OCI-LY7 (cell line): ENCODE measurements at regions not wholly inside any gene's neighbourhood (a gene's known extent, or its start where the extent isn't known, plus 50 kb on each side); places are given as distances from the start of the nearest gene placed in this dataset.

Experiments used
- BruUV-seq: library from RNA; stranded (reverse); fragments of 400-500 nt; replicated peaks from 2 replicates; lab custom pipeline; 2021; lab: Mats Ljungman, UMichigan
- CTCF ChIA-PET: fragments of 300-600 bp; sonication (Branson Sonifier 250); formaldehyde crosslinking; loops from one replicate; lab custom pipeline; 2022; ENCODE audit warnings: antibody characterized with exemption; ENCODE audit not compliant: unreplicated experiment; lab: Charles Lee
- POLR2A ChIA-PET: fragments of 300-600 bp; sonication (Branson Sonifier 250); formaldehyde crosslinking; loops from one replicate; lab custom pipeline; 2022; ENCODE audit warnings: antibody characterized with exemption; lab: Charles Lee
- DNase-seq: peaks from one replicate; pipeline ENCODE4 v3.0.0-alpha.2; 2015; ENCODE audit warnings: low spot score
- H2AFZ ChIP-seq: fragments of 200-600 bp; sonication (generic), shearing (Covaris generic); 2 replicates; pipeline ENCODE4 v1.6.1; 2014; ENCODE audit warnings: mild to moderate bottlenecking, antibody characterized with exemption, low read length, moderate library complexity
- H3K27ac ChIP-seq: fragments of 200-600 bp; sonication (generic); 2 replicates; pipeline ENCODE4 v1.5.1; 2014; ENCODE audit warnings: mixed run types, low read depth, mild to moderate bottlenecking, moderate library complexity, low read length, inconsistent platforms; ENCODE audit not compliant: poor library complexity, severe bottlenecking
- H3K36me3 ChIP-seq: fragments of 200-600 bp; sonication (generic); 2 replicates; pipeline ENCODE4 v1.6.1; 2014; ENCODE audit warnings: mild to moderate bottlenecking, antibody characterized with exemption, low read length, moderate library complexity, mixed read lengths; ENCODE audit not compliant: insufficient read depth
- H3K4me1 ChIP-seq: fragments of 200-600 bp; sonication (generic); 2 replicates; pipeline ENCODE4 v1.5.1; 2014; ENCODE audit warnings: mild to moderate bottlenecking, low read length; ENCODE audit not compliant: insufficient read depth, poor library complexity, severe bottlenecking
- H3K4me2 ChIP-seq: fragments of 200-600 bp; sonication (generic); 2 replicates; pipeline ENCODE4 v1.6.1; 2014; ENCODE audit warnings: mild to moderate bottlenecking, low read length
- H3K4me3 ChIP-seq: fragments of 200-600 bp; sonication (generic); 2 replicates; pipeline ENCODE4 v1.5.1; 2014; ENCODE audit warnings: mild to moderate bottlenecking, low read depth, low read length; ENCODE audit not compliant: poor library complexity, severe bottlenecking
- H3K79me2 ChIP-seq: fragments of 200-600 bp; sonication (generic); 2 replicates; pipeline ENCODE4 v1.6.1; 2016; ENCODE audit warnings: low read depth, mild to moderate bottlenecking, low read length, moderate library complexity, mixed read lengths; ENCODE audit not compliant: insufficient read depth
- H3K9me2 ChIP-seq: fragments of 200-600 bp; sonication (generic); 2 replicates; pipeline ENCODE4 v1.6.1; 2016; ENCODE audit warnings: mild to moderate bottlenecking, low read length, mixed read lengths; ENCODE audit not compliant: insufficient read depth
- H3K9me3 ChIP-seq: fragments of 200-600 bp; sonication (generic); 2 replicates; pipeline ENCODE4 v1.6.1; 2014; ENCODE audit warnings: mild to moderate bottlenecking, mixed run types, low read length, mixed read lengths
- H4K20me1 ChIP-seq: fragments of 200-600 bp; sonication (generic); 2 replicates; pipeline ENCODE4 v1.6.1; 2014; ENCODE audit warnings: mild to moderate bottlenecking, antibody characterized with exemption, low read length, moderate library complexity, mixed read lengths; ENCODE audit not compliant: insufficient read depth
- CTCF ChIP-seq: fragments of 200-600 bp; sonication (generic); conservative IDR thresholded peaks from 2 replicates; pipeline ENCODE4 v1.5.1; 2014; ENCODE audit warnings: mild to moderate bottlenecking, antibody characterized with exemption, low read length, moderate library complexity, mixed read lengths
- EZH2phosphoT487 ChIP-seq: fragments of 200-600 bp; sonication (generic); IDR thresholded peaks from 2 replicates; pipeline ENCODE4 v1.6.1; 2018; ENCODE audit warnings: low read depth, borderline replicate concordance, mild to moderate bottlenecking, mixed run types, antibody characterized with exemption, low read length, moderate library complexity, mixed read lengths
- intact Hi-C: fragments of 100-400 bp; cut with micrococcal nuclease; formaldehyde crosslinking; loops from one replicate; pipeline ENCODE4 v1.10.0; 2022; ENCODE audit not compliant: unreplicated experiment

- peak; percentile 0 for DNase-seq
- no peaks in the 10 kb centered on the region for H3K79me2 ChIP-seq
- H2AFZ ChIP-seq, result no peak overlapping the region
- CTCF ChIA-PET, result no interaction called here
- no peaks in the 10 kb centered on the region for H4K20me1 ChIP-seq
- POLR2A ChIA-PET, result no interaction called here
- no peak overlapping the region for H3K4me3 ChIP-seq
- H3K9me2 ChIP-seq, result no peaks in the 10 kb centered on the region
- BruUV-seq, result no TSS peak
- H3K9me3 ChIP-seq, result no peaks in the 10 kb centered on the region
- H3K4me2 ChIP-seq, result no peak overlapping the region
- intact Hi-C loops, result no loop called here
- no peak overlapping the region for H3K27ac ChIP-seq
- no peaks in the 10 kb centered on the region for H3K36me3 ChIP-seq
- H3K4me1 ChIP-seq, result no peaks in the 10 kb centered on the region
- no peak for TF ChIP-seq EZH2phosphoT487
- no peak for TF ChIP-seq CTCF
These were observed 343.8 kb upstream of the MMS22L start for GRCh38 chr6:97626671-97627441.

- no TSS peak for BruUV-seq
- H3K4me3 ChIP-seq, result no peak overlapping the region
- intact Hi-C loops, result no loop called here
- ChIA-PET CTCF (no interaction called here), POLR2A (no interaction called here)
- H3K79me2 ChIP-seq, result no peaks in the 10 kb centered on the region
- TF ChIP-seq EZH2phosphoT487 (no peak), CTCF (no peak)
- H3K36me3 ChIP-seq, result no peaks in the 10 kb centered on the region
- no peaks in the 10 kb centered on the region for H3K4me1 ChIP-seq
- H3K4me2 ChIP-seq, result no peak overlapping the region
- no peaks in the 10 kb centered on the region for H3K9me2 ChIP-seq
- H3K9me3 ChIP-seq, result no peaks in the 10 kb centered on the region
- no peak overlapping the region for H2AFZ ChIP-seq
- H4K20me1 ChIP-seq, result no peaks in the 10 kb centered on the region
- DNase-seq, result no peak
- H3K27ac ChIP-seq, result no peak overlapping the region
These were observed 346.2 kb upstream of the MMS22L start for GRCh38 chr6:97629180-97629579.

DNA sequence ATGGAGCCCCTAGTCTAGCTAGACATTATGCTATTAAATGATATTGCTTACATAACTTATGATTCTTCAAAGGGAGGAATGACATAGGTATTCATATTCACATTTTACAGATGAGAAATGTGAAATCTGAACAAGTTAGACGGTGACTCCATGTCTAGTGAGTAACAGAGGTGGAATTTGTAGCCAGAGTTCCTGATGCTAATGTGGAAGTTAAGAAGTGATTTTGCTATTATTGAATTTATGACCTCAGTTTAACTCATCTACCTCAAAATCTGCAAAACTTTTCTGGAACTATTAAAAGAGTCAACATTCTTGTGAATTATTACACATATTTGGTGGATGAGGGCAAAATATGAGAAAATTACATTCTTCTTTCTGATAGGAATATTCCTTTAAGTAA lies 347.6 kb upstream of the MMS22L start:
- Histone ChIP-seq H3K4me1 (no peaks in the 10 kb centered on the region), H2AFZ (no peak overlapping the region), H4K20me1 (no peaks in the 10 kb centered on the region), H3K9me2 (no peaks in the 10 kb centered on the region), H3K79me2 (no peaks in the 10 kb centered on the region), H3K9me3 (no peaks in the 10 kb centered on the region), H3K36me3 (no peaks in the 10 kb centered on the region), H3K4me3 (no peak overlapping the region), H3K27ac (no peak overlapping the region), H3K4me2 (no peak overlapping the region)
- CTCF ChIA-PET, result no interaction called here
- no peak for DNase-seq
- TF ChIP-seq CTCF (no peak), EZH2phosphoT487 (no peak)
- BruUV-seq, result no TSS peak
- intact Hi-C loops, result no loop called here
- POLR2A ChIA-PET, result no interaction called here
